Hematopoietic multipotent progenitor cell treated with erythropoietin and hydrocortisone succinate and interleukin-3 and kit ligand, for 15 days (in vitro differentiated cells): ENCODE measurements at regions not wholly inside any gene's neighbourhood (a gene's known extent, or its start where the extent isn't known, plus 50 kb on each side); places are given as distances from the start of the nearest gene placed in this dataset.

Experiments used
- DNase-seq: peaks from one replicate; pipeline ENCODE4 v3.0.0-alpha.2; 2015; ENCODE audit warnings: low spot score

GRCh38 chr2:219901155-219901554 is 273.7 kb downstream of the SLC4A3 start:
- no peak for DNase-seq

GRCh38 chr2:219902891-219903552 is 275.6 kb downstream of the SLC4A3 start:
- no peak for DNase-seq

- DNase-seq: no peak
These were observed 278.2 kb downstream of the SLC4A3 start for GRCh38 chr2:219905640-219906039.

- no peak for DNase-seq
These were observed 278.9 kb downstream of the SLC4A3 start for GRCh38 chr2:219906114-219907010.

GRCh38 chr2:219907011-219907365 is 279.6 kb downstream of the SLC4A3 start:
- no peak for DNase-seq

- no peak for DNase-seq
These were observed 281.1 kb downstream of the SLC4A3 start for GRCh38 chr2:219908538-219908937.

GRCh38 chr2:219911541-219911940 is 284.1 kb downstream of the SLC4A3 start:
- DNase-seq: no peak

- no peak for DNase-seq
These were observed 285.1 kb downstream of the SLC4A3 start for GRCh38 chr2:219912491-219912921.

GRCh38 chr2:219914577-219914976 is 287.1 kb downstream of the SLC4A3 start:
- no peak for DNase-seq

- DNase-seq: no peak
These were observed 288.9 kb downstream of the SLC4A3 start for GRCh38 chr2:219916281-219916680.

- no peak for DNase-seq
These were observed 289.5 kb downstream of the SLC4A3 start for GRCh38 chr2:219916726-219917440.

GRCh38 chr2:219918254-219918653 is 290.8 kb downstream of the SLC4A3 start:
- no peak for DNase-seq

- DNase-seq: no peak
These were observed 291.5 kb downstream of the SLC4A3 start for GRCh38 chr2:219918944-219919343.

- DNase-seq: no peak
These were observed 292.1 kb downstream of the SLC4A3 start for GRCh38 chr2:219919506-219919905.

GRCh38 chr2:219929835-219930234 is 302.4 kb downstream of the SLC4A3 start:
- DNase-seq: no peak

GRCh38 chr2:219939647-219940046 is 312.2 kb downstream of the SLC4A3 start:
- DNase-seq: no peak

GRCh38 chr2:219944866-219945265 is 317.4 kb downstream of the SLC4A3 start:
- no peak for DNase-seq

- no peak for DNase-seq
These were observed 318.6 kb downstream of the SLC4A3 start for GRCh38 chr2:219946021-219946420.

- DNase-seq: no peak
These were observed 319.1 kb downstream of the SLC4A3 start for GRCh38 chr2:219946529-219946928.

GRCh38 chr2:219947575-219947974 is 320.1 kb downstream of the SLC4A3 start:
- no peak for DNase-seq

GRCh38 chr2:219949053-219949452 is 321.6 kb downstream of the SLC4A3 start:
- no peak for DNase-seq

- DNase-seq: no peak
These were observed 323.7 kb downstream of the SLC4A3 start for GRCh38 chr2:219951099-219951498.

- DNase-seq: no peak
These were observed 326.9 kb downstream of the SLC4A3 start for GRCh38 chr2:219954331-219954730.
